Thyroid gland (tissue), 4 donors: ENCODE measurements at regions not wholly inside any gene's neighbourhood (a gene's known extent, or its start where the extent isn't known, plus 50 kb on each side); places are given as distances from the start of the nearest gene placed in this dataset.

Source experiments
- CTCF ChIP-seq, 6 experiments: fragments of 200-600 bp in 3 of 6; fragments of 450-650 bp in 3 of 6; sonication (generic) in 3 of 6; IDR thresholded peaks; one replicate each; pipeline ENCODE4 v1.5.1; 2016 to 2019; ENCODE audit warnings: antibody characterized with exemption in 6 of 6, mild to moderate bottlenecking in 2 of 6, inconsistent platforms in 1 of 6, moderate library complexity in 1 of 6
- POLR2A ChIP-seq, 2 donors: fragments of 450-650 bp; IDR thresholded peaks; one replicate each; pipeline ENCODE4 v1.6.1; 2017; ENCODE audit warnings: antibody characterized with exemption in 2 of 2, mild to moderate bottlenecking in 2 of 2, moderate library complexity in 1 of 2

GRCh38 chr6:6950373-6951145, 157.2 kb upstream of the RREB1 start:
- TF ChIP-seq CTCF (IDR thresholded peaks at IDR 0.05) = no peak
- TF ChIP-seq POLR2A (IDR thresholded peaks at IDR 0.05) = no peak
